Hematopoietic multipotent progenitor cell treated with erythropoietin and hydrocortisone succinate and interleukin-3 and kit ligand, for 6 days (in vitro differentiated cells): ENCODE measurements at regions not wholly inside any gene's neighbourhood (a gene's known extent, or its start where the extent isn't known, plus 50 kb on each side); places are given as distances from the start of the nearest gene placed in this dataset.
A peak's percentile ranks its signal among the peaks of the same experiment; 100 is the strongest.
"Not testable (repeated sequence)": the region's sequence is repeated elsewhere in the genome, so short reads cannot be mapped to it uniquely, and the experiment has no call there.

ENCODE experiments used
- DNase-seq: peaks from one replicate; pipeline ENCODE4 v3.0.0-alpha.2; 2015

DNA sequence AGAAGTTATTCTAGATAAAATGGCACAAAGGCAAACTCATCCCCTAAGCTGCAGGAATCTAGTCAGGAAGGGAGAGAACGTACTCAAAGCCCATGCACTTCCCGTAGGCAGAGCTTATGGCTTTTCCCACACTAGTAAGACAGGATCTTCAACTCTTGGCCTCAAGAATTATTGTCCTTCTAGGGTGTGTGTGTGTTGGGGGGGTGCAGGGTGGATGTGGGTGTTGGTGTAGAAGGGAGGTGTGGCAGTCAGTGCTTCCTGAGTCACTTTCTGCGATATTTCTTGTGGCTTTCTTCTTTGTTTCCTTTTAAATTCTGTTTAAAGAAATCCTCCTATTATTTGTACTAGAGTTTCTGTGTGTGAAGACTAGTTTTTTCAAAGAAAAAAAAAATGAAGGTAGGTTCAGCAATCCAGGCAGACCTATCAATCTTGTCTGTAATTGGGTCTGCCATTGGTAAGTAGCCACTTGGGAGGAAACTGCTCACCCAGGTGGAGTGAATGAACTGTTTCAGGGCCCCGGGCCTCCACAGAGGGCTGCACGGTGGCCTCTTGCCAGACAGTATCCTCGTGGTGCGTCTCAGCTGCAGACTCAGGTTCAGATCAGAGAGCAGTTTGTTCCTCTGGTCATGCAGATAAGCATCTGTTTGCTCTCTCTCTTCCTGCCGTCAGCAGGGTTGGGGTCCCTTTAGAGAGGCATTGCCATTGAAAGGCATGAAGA, 131.9 kb downstream of the NPR3 start:
- DNase-seq, result peak; percentile 37

DNA sequence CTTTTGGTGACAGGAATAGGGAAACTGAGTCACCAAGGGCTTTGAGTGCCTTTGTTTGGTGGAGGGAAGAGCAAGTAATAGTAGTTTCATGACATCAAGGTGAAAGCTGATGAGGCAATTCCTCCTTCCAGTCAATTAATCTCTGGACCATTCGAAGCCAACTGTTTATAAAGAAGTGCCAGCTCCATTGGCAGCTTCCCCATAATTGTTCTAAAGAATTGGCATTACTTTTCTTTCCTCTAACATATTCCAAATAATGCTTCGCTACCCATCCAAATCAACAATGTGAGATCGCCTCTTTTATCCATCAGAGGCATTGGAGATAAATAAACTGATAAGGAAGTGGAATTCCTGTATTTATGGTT, 132.4 kb downstream of the NPR3 start:
- no peak for DNase-seq

DNA sequence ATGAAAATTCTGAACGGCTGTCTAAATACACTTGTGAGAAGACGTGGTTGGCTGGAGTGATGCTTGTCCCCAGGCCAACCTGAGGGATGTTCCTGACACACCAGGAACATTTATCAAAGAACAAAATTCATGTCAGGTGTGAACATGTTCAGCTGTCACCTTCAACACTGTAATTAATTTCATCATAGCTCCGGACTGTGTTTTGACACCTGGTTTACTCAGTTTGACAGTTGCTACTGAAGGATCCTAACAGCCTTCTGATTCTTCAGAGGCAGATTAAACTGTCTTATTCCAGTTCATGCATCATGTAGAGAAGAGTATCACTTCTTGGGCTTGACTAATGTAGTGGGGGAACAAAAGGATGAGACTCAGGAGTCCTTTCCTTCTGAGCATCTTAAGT, 134.1 kb downstream of the NPR3 start:
- DNase-seq, result no peak

DNA sequence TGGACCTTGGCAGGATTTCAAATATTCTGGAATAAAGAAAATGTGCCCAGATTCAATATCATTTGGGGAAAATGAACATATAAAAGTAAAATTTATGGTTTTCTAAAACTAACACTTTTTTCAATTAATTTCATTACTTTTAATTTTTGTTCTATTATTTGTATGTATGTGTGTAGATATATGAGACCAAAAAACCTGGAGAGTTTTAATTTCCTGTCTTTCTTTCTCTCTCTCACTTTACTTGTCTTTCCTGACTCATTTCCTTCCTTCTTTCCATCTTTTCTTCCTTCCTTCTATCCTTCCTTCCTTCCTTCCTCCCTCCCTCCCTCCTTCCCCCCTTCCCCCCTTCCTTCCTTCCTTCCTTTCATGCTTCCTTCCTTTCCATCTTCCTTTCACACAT, 137.0 kb downstream of the NPR3 start:
- no peak for DNase-seq

DNA sequence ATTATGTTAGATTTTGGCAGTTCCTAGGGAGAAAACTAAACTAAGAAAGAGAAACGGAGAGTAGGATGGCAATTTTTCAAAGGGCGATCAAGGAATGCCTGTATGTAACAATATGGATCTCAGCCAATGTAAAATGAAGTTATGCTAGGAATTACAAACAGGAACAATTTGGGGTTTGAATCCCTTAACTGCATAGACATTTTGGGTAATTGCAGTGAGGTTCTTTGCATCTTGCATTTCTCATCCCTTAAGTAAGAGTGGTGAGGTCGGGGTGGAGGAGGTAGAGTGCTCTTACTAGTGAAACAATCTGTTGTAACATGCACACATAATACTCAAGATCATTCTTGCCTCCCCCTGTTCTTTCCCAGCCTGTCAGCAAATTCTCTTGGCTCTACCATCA, 137.6 kb downstream of the NPR3 start:
- no peak for DNase-seq

DNA sequence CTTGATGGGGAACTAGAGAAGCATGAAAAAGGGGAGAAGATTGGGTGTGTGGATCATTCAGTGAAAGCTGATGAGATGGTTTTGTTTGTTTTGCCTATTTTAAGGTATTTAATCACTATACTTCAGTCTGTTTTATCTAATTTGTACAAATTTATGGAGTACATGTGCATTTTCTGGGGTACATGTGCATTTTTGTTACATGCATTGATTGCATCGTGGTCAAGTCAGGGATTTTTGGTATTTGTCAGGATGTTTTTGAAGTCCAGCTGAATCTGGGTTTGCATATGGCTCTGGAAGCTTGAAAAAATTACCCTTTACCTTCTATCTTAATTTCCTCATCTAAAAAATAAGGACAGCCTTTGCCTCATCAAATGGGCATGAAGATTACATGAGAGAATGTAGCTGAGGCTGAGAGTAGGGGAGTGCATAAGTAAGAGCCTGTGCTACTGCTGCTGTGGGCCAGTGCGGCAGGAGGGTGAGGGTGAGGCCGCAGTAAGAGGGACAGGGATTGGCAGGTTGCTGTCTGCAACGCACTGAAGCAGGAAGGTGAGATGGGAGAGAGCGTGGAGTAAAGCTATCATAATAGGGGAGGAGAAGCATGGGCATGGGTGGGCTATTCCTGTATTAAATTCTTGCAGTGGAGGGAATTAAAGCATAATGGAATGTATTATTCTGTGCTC, 139.8 kb downstream of the NPR3 start:
- no peak for DNase-seq

DNA sequence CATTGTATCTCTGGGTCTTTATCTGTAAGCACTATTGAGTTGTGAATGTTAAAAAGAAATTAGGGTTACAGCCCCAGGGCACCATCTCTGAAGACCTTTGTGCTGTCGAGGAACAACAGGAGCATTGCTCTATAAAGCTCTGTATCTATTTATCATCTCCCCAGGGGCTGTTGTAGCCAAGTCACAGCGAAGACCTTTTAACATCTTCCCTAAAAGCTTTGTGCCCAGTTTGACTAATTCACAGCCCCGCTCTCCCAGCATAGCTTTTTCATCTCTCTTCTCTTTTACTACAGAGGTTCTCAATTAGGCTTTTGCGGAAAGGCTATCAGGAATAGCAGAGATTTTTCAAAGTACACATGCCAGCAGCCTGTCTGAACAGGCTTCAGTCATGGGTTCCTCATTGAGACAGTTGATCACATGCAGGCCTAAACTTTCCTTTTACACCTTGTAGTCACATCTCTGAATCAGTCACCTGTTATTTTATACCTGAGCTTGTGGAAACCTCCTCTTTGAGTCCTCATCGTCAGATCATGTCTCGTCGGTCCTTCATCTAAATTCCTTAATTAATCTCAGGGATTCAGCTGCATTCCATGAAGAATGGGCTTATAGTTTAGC, 140.5 kb downstream of the NPR3 start:
- no peak for DNase-seq

DNA sequence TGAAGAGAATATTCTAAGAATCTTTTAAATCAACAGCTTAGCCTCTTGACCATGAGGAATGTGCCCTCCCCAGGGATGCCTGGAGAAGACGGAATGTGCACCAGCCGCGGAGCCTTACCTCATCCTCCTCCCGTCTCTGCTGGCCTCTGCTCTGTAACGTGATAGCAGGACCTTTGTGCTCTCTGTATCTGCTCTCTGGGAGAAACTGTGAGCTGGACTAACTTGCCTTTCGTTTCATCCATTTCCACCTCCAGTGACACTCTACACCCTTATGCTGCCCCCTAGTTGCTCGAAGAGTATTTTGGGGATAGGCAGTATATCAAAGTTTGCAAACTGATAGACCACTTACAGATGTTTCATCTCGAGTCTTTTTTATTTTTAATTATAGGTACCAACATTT, 141.4 kb downstream of the NPR3 start:
- peak; percentile 69 for DNase-seq

DNA sequence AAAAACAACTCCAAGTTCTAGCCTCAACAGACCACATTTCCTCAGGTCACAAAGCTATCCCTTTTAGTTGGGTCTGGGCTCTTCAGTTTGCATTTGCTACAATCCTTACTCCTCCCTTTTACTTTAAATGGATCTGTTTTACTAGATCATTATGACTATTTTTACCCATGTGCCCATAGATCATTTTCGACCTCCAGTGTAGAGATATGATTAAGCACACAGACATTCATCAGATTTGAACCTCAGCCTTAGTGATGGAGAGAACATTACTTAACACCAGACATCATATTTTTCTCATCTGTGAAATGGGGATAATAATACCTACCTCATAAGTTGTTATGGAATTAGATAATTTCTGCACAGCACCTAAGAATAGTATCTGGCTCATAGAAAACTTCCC, 141.9 kb downstream of the NPR3 start:
- no peak for DNase-seq

DNA sequence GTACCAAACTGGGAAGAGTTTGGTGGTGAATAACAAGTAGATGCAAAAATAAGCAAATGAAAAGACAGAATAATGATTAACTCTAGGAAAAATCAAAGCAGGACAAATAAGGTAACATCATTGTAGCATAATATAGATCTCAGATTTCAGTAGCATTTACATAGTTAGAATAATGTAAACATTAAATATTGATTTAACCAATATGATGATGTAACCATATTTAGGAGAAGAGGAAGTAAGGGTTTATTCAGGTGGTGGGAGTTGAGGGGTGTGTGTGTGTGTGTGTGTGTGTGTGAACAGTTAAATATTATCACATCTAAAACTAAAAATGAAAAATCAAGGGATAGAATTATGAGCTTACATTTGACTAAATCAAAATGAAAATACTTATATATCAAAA, 143.4 kb downstream of the NPR3 start:
- no peak for DNase-seq

DNA sequence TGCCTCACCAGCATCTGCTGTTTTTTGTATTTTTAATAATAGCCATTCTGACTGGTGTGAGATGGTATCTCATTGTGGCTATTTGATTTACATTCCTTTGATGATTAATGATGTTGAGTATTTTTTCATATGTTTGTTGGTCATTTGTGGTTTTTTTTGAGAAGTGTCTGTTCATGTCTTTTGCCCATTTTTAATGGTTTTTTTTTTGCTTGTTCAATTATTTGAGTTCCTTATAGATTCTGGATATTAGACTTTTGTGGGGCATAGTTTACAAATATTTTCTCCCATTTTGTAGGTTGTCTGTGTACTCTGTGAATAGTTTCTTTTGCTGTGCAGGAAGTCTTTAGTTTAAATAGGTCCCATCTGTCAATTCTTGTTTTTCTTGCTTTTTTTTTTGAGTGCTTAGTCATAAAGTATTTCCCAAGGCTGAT, 148.1 kb downstream of the NPR3 start:
- no peak for DNase-seq

DNA sequence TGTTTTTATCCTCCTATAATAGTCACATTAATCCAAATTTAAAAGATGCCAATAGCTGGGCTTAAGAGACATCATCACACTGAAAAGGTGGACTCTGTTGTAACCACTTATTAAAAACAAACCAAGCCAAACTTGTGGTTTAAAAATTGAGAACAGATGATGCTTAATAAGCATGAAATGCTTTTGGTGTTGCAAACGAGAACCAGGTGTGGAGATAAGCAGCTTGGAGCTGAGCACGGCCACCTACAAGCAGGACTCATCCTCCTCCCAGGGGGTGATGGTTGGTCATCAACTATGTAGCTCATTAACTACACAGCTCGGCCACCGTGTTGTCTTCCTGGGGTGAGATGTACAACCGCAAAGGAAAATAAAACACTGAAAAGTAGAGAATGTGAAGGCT, 154.4 kb downstream of the NPR3 start:
- no peak for DNase-seq

DNA sequence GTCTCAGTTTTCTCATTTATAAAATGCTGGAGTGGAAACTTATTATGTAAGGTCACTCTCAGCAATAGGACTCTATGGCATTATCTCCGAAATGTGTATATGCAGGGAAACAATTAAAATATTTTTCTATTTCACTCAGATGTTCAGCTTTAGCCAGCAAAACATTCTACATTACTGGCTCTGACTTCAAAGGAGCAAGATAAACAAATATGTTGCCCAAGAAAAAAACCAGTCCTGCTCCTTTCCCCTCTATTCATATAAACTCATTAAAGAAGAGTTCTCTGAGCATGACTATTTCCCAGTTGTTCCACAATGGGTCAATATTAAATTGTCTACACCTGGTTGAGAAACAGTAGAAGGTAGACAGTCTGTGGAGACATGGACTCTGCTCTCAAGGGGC, 155.0 kb downstream of the NPR3 start:
- DNase-seq, result no peak

DNA sequence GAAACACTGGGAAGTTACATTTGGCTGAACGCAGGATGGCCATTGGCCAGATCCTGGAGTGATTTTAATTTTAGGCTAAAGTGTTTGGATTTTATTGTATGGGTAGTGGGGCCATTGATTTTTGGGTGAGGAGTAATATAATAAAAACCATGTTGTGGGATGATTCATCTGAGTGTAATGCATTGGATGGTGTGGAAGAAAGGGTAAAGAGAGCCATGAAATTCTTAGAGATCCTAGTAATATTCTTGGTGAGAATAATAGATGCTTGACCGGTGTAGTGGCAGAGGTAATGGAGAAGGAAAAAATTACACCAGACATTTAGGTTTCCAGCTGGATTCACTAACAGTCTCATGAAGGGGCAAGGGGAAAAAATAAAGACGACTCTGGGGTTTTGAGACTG, 158.1 kb downstream of the NPR3 start:
- no peak for DNase-seq

DNA sequence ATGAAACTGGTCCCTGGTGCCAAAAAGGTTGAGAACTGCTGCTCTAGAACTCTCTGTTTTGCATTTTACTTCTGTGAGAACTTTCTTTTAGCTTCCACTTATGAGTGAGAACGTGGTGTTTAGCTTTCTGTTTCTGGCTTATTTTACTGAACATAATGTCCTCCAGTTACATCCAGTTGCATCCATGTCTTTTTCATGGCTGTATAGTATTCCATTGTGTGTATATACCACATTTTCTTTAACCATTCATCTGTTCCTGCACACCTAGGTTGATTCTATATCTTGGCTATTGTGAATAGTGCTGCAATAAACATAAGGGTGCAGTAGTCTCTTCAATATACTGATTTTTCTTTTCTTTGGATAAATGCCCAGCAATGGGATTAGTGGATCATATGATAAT, 165.7 kb downstream of the NPR3 start:
- no peak for DNase-seq

DNA sequence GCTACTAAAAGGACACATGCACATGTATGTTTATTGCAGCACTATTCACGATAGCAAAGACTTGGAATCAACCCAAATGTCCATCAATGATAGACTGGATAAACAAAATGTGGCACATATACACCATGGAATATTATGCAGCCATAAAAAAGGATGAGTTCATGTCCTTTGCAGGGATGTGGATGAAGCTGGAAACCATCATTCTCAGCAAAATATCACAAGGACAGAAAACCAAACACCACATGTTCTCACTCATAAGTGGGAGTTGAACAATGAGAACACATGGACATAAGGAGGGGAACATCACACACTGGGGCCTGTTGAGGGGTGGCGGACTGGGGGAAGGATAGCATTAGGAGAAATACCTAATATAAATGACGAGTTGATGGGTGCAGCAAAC, 168.2 kb downstream of the NPR3 start:
- not testable (repeated sequence) for DNase-seq

DNA sequence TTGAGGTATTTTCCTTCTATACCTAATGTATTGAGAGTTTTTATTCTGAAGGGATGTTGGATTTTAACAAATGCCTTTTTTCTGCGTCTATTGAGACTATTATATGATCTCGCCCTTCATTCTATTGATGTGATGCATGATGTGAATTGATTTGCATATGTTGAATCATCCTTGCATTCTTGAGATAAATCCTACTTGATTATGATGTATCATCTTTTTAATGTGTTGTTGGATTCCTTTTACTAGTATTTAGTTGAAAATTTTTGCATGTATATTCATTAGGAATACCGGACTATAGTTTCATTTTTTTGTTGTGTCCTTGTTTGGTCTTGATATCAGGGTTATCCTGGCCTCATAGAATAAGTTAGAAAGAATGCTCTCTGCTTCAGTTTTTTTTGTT, 169.7 kb downstream of the NPR3 start:
- DNase-seq, result no peak

DNA sequence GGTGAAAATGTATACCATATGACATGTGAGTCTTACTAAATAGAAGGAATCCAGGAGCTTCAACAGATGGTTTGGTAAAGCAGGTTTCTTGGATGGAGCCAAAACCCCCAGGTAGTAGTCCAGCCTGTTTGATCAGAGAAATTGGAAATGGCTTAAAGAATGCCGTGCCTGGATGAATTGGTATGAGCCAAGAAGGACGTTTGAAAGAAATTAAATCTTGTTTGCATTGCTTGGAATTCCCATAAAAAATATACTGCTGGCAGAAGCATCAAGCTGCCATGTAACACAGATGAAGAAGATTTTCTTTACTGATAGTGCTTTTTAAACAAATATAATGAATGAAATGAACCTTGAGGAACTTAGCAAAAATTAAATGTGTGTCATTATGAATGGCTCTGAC, 176.3 kb downstream of the NPR3 start:
- DNase-seq, result no peak

DNA sequence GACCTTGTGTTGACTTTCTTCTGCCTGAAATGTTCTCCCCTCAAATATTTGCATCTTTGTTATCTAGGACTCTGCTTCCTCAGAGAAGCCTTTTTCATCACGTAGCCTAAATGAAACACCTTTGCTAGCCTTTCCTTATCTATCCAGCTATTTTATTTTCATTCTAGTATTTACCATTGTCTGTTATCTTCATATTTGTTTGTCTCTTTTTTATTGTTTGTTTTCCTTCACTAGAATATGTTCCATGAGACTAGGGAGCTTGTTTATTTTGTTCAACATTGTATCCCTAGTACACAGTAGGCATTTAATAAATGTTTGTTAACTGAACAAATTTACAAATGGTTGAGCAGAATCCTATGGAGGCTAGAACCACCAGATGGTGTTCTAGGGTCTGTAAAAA, 178.0 kb downstream of the NPR3 start:
- DNase-seq, result no peak

DNA sequence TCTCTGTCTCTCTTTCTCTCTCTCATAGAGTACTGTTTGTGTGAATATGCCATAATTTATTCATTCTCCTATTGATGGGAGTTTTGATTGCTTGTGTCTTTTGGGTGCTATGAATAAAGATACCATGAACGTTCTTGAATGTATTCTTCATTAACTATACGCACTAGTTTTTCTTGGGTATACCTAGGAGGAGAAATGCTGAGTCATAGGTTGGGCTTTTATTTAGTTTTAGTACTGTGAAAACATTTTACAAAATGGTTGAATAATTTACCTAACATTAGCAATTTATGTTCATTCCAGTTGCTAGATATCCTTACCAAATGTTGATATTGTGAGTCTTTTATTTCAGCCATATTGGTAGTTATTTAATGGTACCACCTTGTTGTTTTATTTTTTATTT, 192.5 kb downstream of the NPR3 start:
- peak; percentile 3 for DNase-seq

DNA sequence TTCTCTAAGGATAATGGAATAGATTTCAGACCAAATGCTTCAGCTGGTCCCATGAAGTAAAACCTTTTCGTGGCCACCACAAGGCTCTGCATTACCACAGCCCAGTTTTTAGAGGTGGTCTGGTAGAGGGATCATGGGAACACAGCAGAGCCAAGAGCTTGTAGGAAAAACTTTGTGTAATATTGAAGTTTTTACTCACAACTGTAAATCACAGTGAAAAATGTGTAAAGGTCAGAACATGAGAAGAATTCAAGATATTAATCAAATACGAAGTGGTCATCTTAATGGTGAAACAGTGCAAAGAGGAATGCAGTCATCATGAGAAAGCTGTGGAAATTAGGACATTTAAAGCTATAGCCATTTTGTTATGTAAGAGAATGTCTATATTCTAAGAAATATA, 197.5 kb downstream of the NPR3 start:
- DNase-seq, result no peak

DNA sequence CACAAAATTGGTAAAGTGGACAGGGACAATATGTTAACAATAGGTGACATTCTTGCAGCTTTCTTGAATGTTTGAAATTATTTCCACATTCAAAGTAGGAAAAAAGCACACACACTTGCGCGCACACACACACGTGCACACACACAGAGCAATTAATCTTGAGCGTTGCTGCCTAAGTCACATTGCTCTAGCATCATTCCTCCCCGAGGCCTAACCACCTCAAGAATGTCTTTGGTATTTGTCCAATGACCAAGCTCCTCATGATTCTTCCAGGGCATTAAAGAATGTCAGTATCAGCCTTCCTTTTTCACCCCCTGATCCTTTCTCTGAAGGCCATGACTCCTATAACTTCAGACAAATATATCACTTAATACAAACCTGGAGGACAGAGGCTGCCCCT, 198.1 kb downstream of the NPR3 start:
- no peak for DNase-seq

DNA sequence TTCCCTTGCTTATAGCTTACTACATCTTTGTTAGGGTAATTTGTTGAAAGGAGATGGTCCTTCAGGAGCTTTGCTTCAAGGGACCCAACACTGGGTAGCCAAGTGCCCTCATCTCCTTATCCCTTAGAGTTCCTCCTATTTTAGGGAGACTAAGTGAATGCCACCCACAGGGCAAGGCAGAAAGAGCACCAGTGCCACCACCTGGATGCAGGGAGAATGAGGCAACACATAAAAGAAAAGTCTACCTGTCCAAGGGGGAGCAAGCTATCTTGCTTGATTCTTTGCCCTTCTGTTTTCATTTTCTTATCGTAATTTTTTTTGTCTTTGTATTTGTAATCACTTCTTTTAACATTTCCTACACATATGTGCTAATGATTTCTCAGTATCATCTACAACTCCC, 205.5 kb downstream of the NPR3 start:
- DNase-seq, result peak; percentile 41

DNA sequence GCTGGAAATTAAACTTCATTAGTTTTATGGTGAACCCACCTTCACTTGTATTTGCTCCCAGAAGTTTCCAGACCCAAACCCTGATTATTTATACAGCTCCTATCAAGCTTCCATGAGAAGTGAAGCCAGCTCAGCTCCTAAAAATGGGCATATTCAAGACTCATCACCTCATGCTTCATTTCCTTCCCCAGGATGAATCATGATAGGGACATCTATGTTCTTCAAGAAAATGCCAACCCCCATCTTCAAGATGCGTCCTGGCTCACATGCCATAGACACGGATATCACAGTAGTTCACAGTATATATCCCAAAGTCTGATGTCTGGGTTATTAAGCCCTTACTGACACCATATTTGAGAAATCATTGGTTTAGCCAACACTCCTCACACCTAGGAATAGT, 217.6 kb downstream of the NPR3 start:
- no peak for DNase-seq

DNA sequence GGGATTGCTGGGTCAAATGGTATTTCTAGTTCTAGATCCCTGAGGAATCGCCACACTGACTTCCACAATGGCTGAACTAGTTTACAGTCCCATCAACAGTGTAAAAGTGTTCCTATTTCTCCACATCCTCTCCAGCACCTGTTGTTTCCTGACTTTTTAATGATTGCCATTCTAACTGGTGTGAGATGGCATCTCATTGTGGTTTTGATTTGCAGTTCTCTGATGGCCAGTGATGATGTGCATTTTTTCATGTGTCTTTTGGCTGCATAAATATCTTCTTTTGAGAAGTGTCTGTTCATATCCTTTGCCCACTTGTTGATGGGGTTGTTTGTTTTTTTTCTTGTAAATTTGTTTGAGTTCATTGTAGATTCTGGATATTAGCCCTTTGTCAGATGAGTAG, 220.3 kb downstream of the NPR3 start:
- DNase-seq, result not testable (repeated sequence)
